Activated CD4-positive, CD25-positive, alpha-beta regulatory T cell treated with anti-CD3 and anti-CD28 coated beads, Interleukin-2, amount 50 U/mL, for 24 hours (primary cell): ENCODE measurements at regions not wholly inside any gene's neighbourhood (a gene's known extent, or its start where the extent isn't known, plus 50 kb on each side); places are given as distances from the start of the nearest gene placed in this dataset.
"Not testable (repeated sequence)": the region's sequence is repeated elsewhere in the genome, so short reads cannot be mapped to it uniquely, and the experiment has no call there.

Experiments used
- ATAC-seq, 2 donors: fragments of 150-1000 bp; cut with Tn5 transposase; one replicate each; pipeline ENCODE4 v1.10.0; 2021; ENCODE audit warnings: mild to moderate bottlenecking in 1 of 2, moderate library complexity in 1 of 2

GRCh38 chr7:124208173-124208572 lies 175.3 kb upstream of the TMEM229A start:
- no peak for ATAC-seq

GRCh38 chr7:124205526-124205925 lies 172.7 kb upstream of the TMEM229A start:
- ATAC-seq: no peak

GRCh38 chr7:124202546-124202945 lies 169.7 kb upstream of the TMEM229A start:
- ATAC-seq: no peak

- ATAC-seq: no peak
These were observed 169.0 kb upstream of the TMEM229A start for GRCh38 chr7:124201768-124202349.

- ATAC-seq: no peak
These were observed 163.7 kb upstream of the TMEM229A start for GRCh38 chr7:124196519-124196918.

GRCh38 chr7:124192885-124193284 lies 160.0 kb upstream of the TMEM229A start:
- no peak for ATAC-seq

- ATAC-seq: no peak
These were observed 158.8 kb upstream of the TMEM229A start for GRCh38 chr7:124191713-124192112.

- ATAC-seq: no peak
These were observed 158.2 kb upstream of the TMEM229A start for GRCh38 chr7:124191030-124191429.

- no peak for ATAC-seq
These were observed 155.7 kb upstream of the TMEM229A start for GRCh38 chr7:124188576-124188975.

- ATAC-seq: no peak
These were observed 155.1 kb upstream of the TMEM229A start for GRCh38 chr7:124187962-124188361.

GRCh38 chr7:124183649-124184048 lies 150.8 kb upstream of the TMEM229A start:
- no peak for ATAC-seq

- no peak for ATAC-seq
These were observed 146.8 kb upstream of the TMEM229A start for GRCh38 chr7:124179641-124180040.

GRCh38 chr7:124177891-124178290 lies 145.0 kb upstream of the TMEM229A start:
- ATAC-seq: no peak

GRCh38 chr7:124171812-124172211 lies 138.9 kb upstream of the TMEM229A start:
- ATAC-seq: not testable (repeated sequence)

- no peak for ATAC-seq
These were observed 138.2 kb upstream of the TMEM229A start for GRCh38 chr7:124171068-124171467.

GRCh38 chr7:124168616-124169015 lies 135.7 kb upstream of the TMEM229A start:
- ATAC-seq: no peak

- no peak for ATAC-seq
These were observed 129.8 kb upstream of the TMEM229A start for GRCh38 chr7:124162667-124163066.

GRCh38 chr7:124155432-124156022 lies 122.7 kb upstream of the TMEM229A start:
- ATAC-seq: no peak

GRCh38 chr7:124152859-124153692 lies 120.2 kb upstream of the TMEM229A start:
- ATAC-seq: no peak

- ATAC-seq: no peak
These were observed 104.8 kb upstream of the TMEM229A start for GRCh38 chr7:124137664-124138063.

GRCh38 chr7:124124201-124124600 lies 91.3 kb upstream of the TMEM229A start:
- ATAC-seq: no peak

GRCh38 chr7:124120911-124121310 lies 88.0 kb upstream of the TMEM229A start:
- no peak for ATAC-seq

- ATAC-seq: no peak
These were observed 80.2 kb upstream of the TMEM229A start for GRCh38 chr7:124113045-124113444.

- ATAC-seq: no peak
These were observed 73.7 kb upstream of the TMEM229A start for GRCh38 chr7:124106575-124106974.
